A673 (cell line): ENCODE measurements at regions not wholly inside any gene's neighbourhood (a gene's known extent, or its start where the extent isn't known, plus 50 kb on each side); places are given as distances from the start of the nearest gene placed in this dataset.

Experiments used
- EZH2 ChIP-seq: fragments of 200-600 bp; sonication (generic); IDR thresholded peaks from 2 replicates; pipeline ENCODE4 v1.6.1; 2017; ENCODE audit warnings: borderline replicate concordance, low read depth, mild to moderate bottlenecking, mixed read lengths, antibody characterized with exemption, low read length; ENCODE audit not compliant: poor library complexity, severe bottlenecking
- TF ChIP-seq, protein P1 (sequence below): fragments of 300-800, 200-600 bp; sonication (generic); conservative IDR thresholded peaks from 2 replicates; pipeline ENCODE4 v1.5.1; 2017; ENCODE audit warnings: low read depth, mild to moderate bottlenecking, antibody characterized with exemption, low read length, moderate library complexity, mixed read lengths

DNA sequence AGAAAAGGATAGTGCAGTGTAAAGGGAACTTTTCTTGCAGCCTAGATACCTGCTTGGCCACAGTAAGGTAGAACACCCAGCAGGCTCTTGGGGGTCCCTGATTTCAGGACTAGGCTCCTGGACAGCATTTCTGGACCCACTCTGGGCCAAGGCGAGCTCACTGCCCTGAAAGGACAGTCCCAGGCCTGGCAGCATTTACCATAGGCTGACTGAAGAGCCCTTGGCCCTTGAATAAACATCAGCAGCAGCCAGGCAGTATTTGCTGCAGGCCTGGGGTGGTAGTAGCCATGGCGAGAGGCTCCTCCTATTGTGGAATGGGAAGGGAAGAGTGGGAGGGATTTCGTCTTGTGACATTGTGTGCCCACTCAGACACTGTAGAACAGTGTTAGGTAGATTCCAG, 529.2 kb downstream of the TUSC7 start:
- TF ChIP-seq, protein P1, sequence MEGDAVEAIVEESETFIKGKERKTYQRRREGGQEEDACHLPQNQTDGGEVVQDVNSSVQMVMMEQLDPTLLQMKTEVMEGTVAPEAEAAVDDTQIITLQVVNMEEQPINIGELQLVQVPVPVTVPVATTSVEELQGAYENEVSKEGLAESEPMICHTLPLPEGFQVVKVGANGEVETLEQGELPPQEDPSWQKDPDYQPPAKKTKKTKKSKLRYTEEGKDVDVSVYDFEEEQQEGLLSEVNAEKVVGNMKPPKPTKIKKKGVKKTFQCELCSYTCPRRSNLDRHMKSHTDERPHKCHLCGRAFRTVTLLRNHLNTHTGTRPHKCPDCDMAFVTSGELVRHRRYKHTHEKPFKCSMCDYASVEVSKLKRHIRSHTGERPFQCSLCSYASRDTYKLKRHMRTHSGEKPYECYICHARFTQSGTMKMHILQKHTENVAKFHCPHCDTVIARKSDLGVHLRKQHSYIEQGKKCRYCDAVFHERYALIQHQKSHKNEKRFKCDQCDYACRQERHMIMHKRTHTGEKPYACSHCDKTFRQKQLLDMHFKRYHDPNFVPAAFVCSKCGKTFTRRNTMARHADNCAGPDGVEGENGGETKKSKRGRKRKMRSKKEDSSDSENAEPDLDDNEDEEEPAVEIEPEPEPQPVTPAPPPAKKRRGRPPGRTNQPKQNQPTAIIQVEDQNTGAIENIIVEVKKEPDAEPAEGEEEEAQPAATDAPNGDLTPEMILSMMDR: no peak
- TF ChIP-seq EZH2: no peak
